ENCODE measurements at regions not wholly inside any gene's neighbourhood (a gene's known extent, or its start where the extent isn't known, plus 50 kb on each side); places are given as distances from the start of the nearest gene placed in this dataset.

- DNase-seq (ENCODE audit: low spot score): no peak
- Histone ChIP-seq H3K27ac (no peak overlapping the region), H3K4me3 (no peak overlapping the region)
- no peak for TF ChIP-seq CTCF (IDR thresholded peaks at IDR 0.05)
Observed at GRCh38 chr19:29420065-29420464, 105.7 kb upstream of the VSTM2B start.

GRCh38 chr19:29420482-29421195 lies 105.2 kb upstream of the VSTM2B start:
- Histone ChIP-seq H3K27ac (no peak overlapping the region), H3K4me3 (no peak overlapping the region)
- no peak for TF ChIP-seq CTCF (IDR thresholded peaks at IDR 0.05)
- DNase-seq (ENCODE audit: low spot score): no peak

- DNase-seq (ENCODE audit: low spot score): no peak
- Histone ChIP-seq H3K27ac (no peak overlapping the region), H3K4me3 (no peak overlapping the region)
- no peak for TF ChIP-seq CTCF (IDR thresholded peaks at IDR 0.05)
Observed at GRCh38 chr19:29421196-29421545, 104.6 kb upstream of the VSTM2B start.

- TF ChIP-seq CTCF (IDR thresholded peaks at IDR 0.05): no peak
- Histone ChIP-seq H3K4me3 (no peak overlapping the region), H3K27ac (no peak overlapping the region)
- DNase-seq (ENCODE audit: low spot score): no peak
Observed at GRCh38 chr19:29422047-29422446, 103.7 kb upstream of the VSTM2B start.

- DNase-seq (ENCODE audit: low spot score): no peak
- TF ChIP-seq CTCF (IDR thresholded peaks at IDR 0.05): no peak
- Histone ChIP-seq H3K27ac (no peak overlapping the region), H3K4me3 (no peak overlapping the region)
Observed at GRCh38 chr19:29422486-29423085, 103.2 kb upstream of the VSTM2B start.

GRCh38 chr19:29428071-29428470 lies 97.7 kb upstream of the VSTM2B start:
- DNase-seq (ENCODE audit: low spot score): no peak
- no peak for TF ChIP-seq CTCF (IDR thresholded peaks at IDR 0.05)

GRCh38 chr19:29429021-29429420 lies 96.8 kb upstream of the VSTM2B start:
- Histone ChIP-seq H3K27ac (no peak overlapping the region), H3K4me3 (no peak overlapping the region)
- TF ChIP-seq CTCF (IDR thresholded peaks at IDR 0.05): no peak
- DNase-seq (ENCODE audit: low spot score): no peak

More at GRCh38 chr19:29428071-29428470, 97.7 kb upstream of the VSTM2B start:
- Histone ChIP-seq H3K4me3 (no peak overlapping the region), H3K27ac (no peak overlapping the region)
